A549 (cell line): ENCODE measurements at regions not wholly inside any gene's neighbourhood (a gene's known extent, or its start where the extent isn't known, plus 50 kb on each side); places are given as distances from the start of the nearest gene placed in this dataset.

ENCODE experiments used
- ATAC-seq, 2 experiments: fragments of 200-7000 bp in 1 of 2; fragments of >200 bp in 1 of 2; cut with Nextera tagmentation in 1 of 2; cut with Tn5 transposase in 1 of 2; 3 replicates each; pipeline versions ENCODE4 v1.8.0 to v1.9.1; 2018 to 2020; ENCODE audit warnings: mild to moderate bottlenecking in 1 of 2, moderate library complexity in 1 of 2
- CTCF ChIA-PET: fragments of 300-600 bp; sonication (Branson Sonifier 250); formaldehyde crosslinking; extraction: SDS; loops from one replicate; lab custom pipeline; 2021; ENCODE audit warnings: antibody characterized with exemption, inconsistent platforms; lab: Yijun Ruan, JAX
- POLR2A ChIA-PET: fragments of 350-600 bp; formaldehyde crosslinking; extraction: SDS; loops from one replicate; lab custom pipeline; 2021; ENCODE audit warnings: antibody characterized with exemption, inconsistent platforms; lab: Yijun Ruan, JAX
- DNase-seq, 2 experiments: peaks; one replicate each; pipeline versions ENCODE4 v3.0.0 to v3.0.0-alpha.2; 2011 to 2016; ENCODE audit warnings: low read depth in 1 of 2, low spot score in 1 of 2
- FAIRE-seq: peaks from 2 replicates; lab custom pipeline; 2011; peaks lifted over from hg19 to GRCh38; lab: Jason Lieb, UNC
- H3K27ac ChIP-seq, 2 experiments: fragments of >200 bp; sonication (Bioruptor Twin); formaldehyde crosslinking; 3 replicates each; pipeline ENCODE4 v1.5.1; 2016 to 2017
- H3K4me1 ChIP-seq: fragments of >200 bp; sonication (Bioruptor Twin); formaldehyde crosslinking; 3 replicates; pipeline ENCODE4 v1.6.1; 2016
- H3K4me2 ChIP-seq: fragments of >200 bp; sonication (Bioruptor Twin); formaldehyde crosslinking; 3 replicates; pipeline ENCODE4 v1.6.1; 2016
- H3K4me3 ChIP-seq: fragments of >200 bp; sonication (Bioruptor Twin); formaldehyde crosslinking; 3 replicates; pipeline ENCODE4 v1.5.1; 2016
- H3K9me3 ChIP-seq: fragments of >200 bp; sonication (Bioruptor Twin); formaldehyde crosslinking; 3 replicates; pipeline ENCODE4 v1.6.1; 2016
- CBX8 ChIP-seq: fragments of 200-600 bp; sonication (generic); IDR thresholded peaks from 2 replicates; pipeline ENCODE4 v1.6.1; 2016
- CHD2 ChIP-seq: fragments of 150-350 bp; IDR thresholded peaks from 2 replicates; pipeline ENCODE4 v1.6.1; 2014; ENCODE audit warnings: low read length; ENCODE audit not compliant: partially characterized antibody
- EP300 ChIP-seq, 2 experiments: fragments of >200 bp; sonication (Bioruptor Twin); formaldehyde crosslinking; IDR thresholded peaks; 2 replicates in 1 of 2; 3 replicates in 1 of 2; pipeline ENCODE4 v1.6.1; 2016 to 2017
- FOSB ChIP-seq: fragments of 250-450 bp; sonication (Bioruptor Pico); IDR thresholded peaks from 2 replicates; pipeline ENCODE4 v1.5.0; 2020; ENCODE audit warnings: mild to moderate bottlenecking, moderate library complexity
- HOXA7 ChIP-seq: fragments of 250-450 bp; sonication (Bioruptor Pico); IDR thresholded peaks from 2 replicates; pipeline ENCODE4 v1.5.0; 2020; ENCODE audit warnings: mild to moderate bottlenecking, moderate library complexity
- HOXB13 ChIP-seq: fragments of 250-450 bp; sonication (Bioruptor Pico); IDR thresholded peaks from 2 replicates; pipeline ENCODE4 v1.5.0; 2020; ENCODE audit warnings: low read depth, mild to moderate bottlenecking, moderate library complexity
- NPAS2 ChIP-seq: fragments of 250-450 bp; sonication (Bioruptor Pico); IDR thresholded peaks from 2 replicates; pipeline ENCODE4 v1.8.0; 2022; ENCODE audit warnings: mild to moderate bottlenecking, moderate library complexity, borderline replicate concordance
- SREBF2 ChIP-seq: fragments of 450-650 bp; IDR thresholded peaks from 2 replicates; pipeline ENCODE4 v1.6.1; 2014; ENCODE audit warnings: mild to moderate bottlenecking, moderate library complexity
- TFCP2L1 ChIP-seq: fragments of 250-450 bp; sonication (Bioruptor Pico); IDR thresholded peaks from 2 replicates; pipeline ENCODE4 v1.5.0; 2021; ENCODE audit warnings: mild to moderate bottlenecking
- ZC3H11A ChIP-seq: fragments of 450-650 bp; IDR thresholded peaks from 2 replicates; pipeline ENCODE4 v1.6.1; 2014; ENCODE audit warnings: antibody characterized with exemption, mild to moderate bottlenecking
- ZNF302 ChIP-seq: fragments of 250-450 bp; sonication (Bioruptor Pico); IDR thresholded peaks from 2 replicates; pipeline ENCODE4 v1.9.0; 2021; ENCODE audit warnings: inconsistent platforms, mild to moderate bottlenecking, moderate library complexity
- WGBS: methylation state at CpG from one replicate; pipeline ENCODE4 v1.1.6; 2017; ENCODE audit errors: missing lambda C conversion rate; 5-methylcytosine and 5-hydroxymethylcytosine counted together
- TF ChIP-seq, protein P1 (sequence below): fragments of 250-450 bp; sonication (Bioruptor Pico); IDR thresholded peaks from 2 replicates; pipeline ENCODE4 v1.5.0; 2020; ENCODE audit warnings: low read depth, mild to moderate bottlenecking, moderate library complexity
- TF ChIP-seq, protein P2 (sequence below): fragments of 150-350 bp; IDR thresholded peaks from 2 replicates; pipeline ENCODE4 v1.6.1; 2014; ENCODE audit warnings: low read depth, mild to moderate bottlenecking, low read length
- TF ChIP-seq, protein P3 (sequence below): IDR thresholded peaks from 2 replicates; pipeline ENCODE4 v1.6.1; 2012; ENCODE audit warnings: low read depth, borderline replicate concordance
- TF ChIP-seq, protein P4 (sequence below): fragments of 450-650 bp; IDR thresholded peaks from 2 replicates; pipeline ENCODE4 v1.6.1; 2014; ENCODE audit warnings: antibody characterized with exemption
- TF ChIP-seq, protein P5 (sequence below): fragments of >200 bp; sonication (Bioruptor Twin); formaldehyde crosslinking; IDR thresholded peaks from 3 replicates; pipeline ENCODE4 v1.6.1; 2016

DNA sequence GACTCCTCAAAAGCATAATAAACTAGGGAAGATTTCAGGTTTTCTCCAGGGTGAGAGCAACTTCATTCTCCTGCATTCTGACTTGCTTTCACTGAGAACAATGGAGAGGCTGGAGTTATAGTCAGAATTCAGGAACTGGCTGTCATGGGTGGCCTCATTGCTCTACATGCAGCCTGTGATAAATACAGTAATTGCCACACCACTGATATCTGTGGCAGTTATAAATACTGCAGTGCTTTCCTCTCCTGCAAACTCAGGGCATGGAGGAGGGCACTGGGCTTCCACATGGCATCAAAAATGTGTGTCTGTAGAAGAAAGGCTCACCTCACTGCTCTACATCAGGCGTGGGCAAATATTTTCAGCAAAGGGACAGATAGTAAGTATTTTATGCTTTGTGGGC is 510.2 kb downstream of the ZNF516 start:
- no peak for FAIRE-seq

DNA sequence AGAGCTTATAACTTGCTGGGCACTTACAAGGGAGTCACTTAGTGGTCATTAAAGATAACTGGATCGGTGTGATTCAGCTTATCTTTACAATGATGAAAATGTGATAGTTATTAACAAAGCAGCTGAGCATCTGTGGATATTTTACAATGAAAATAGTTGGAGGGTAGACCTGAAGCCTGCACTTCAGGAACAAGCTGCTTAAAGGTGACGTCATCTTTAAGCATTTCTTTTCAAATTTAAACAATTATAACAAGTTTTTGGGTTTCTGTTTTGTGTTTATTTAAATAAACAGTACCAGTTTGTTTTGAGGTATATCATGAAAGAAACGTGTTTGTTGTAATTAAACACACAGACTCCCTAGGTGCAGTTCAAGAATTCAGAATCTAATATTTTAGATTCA is 513.9 kb downstream of the ZNF516 start:
- FAIRE-seq = no peak
- H3K4me3 ChIP-seq = no peak overlapping the region
- no peaks in the 10 kb centered on the region for H3K4me1 ChIP-seq
- no peak overlapping the region for H3K27ac ChIP-seq
- no peak for ATAC-seq
- CTCF ChIA-PET = no interaction called here
- H3K9me3 ChIP-seq = no peaks in the 10 kb centered on the region
- no peak for DNase-seq
- POLR2A ChIA-PET = no interaction called here
- 16% methylated on average over 3 of the region's 3 CpGs for WGBS
- H3K4me2 ChIP-seq = no peak overlapping the region
- TF ChIP-seq, protein P1, sequence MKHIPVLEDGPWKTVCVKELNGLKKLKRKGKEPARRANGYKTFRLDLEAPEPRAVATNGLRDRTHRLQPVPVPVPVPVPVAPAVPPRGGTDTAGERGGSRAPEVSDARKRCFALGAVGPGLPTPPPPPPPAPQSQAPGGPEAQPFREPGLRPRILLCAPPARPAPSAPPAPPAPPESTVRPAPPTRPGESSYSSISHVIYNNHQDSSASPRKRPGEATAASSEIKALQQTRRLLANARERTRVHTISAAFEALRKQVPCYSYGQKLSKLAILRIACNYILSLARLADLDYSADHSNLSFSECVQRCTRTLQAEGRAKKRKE (CRISPR knock-in tag) = no peak
- TF ChIP-seq, protein P2, sequence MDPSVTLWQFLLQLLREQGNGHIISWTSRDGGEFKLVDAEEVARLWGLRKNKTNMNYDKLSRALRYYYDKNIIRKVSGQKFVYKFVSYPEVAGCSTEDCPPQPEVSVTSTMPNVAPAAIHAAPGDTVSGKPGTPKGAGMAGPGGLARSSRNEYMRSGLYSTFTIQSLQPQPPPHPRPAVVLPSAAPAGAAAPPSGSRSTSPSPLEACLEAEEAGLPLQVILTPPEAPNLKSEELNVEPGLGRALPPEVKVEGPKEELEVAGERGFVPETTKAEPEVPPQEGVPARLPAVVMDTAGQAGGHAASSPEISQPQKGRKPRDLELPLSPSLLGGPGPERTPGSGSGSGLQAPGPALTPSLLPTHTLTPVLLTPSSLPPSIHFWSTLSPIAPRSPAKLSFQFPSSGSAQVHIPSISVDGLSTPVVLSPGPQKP = no peak
- TF ChIP-seq, protein P3, sequence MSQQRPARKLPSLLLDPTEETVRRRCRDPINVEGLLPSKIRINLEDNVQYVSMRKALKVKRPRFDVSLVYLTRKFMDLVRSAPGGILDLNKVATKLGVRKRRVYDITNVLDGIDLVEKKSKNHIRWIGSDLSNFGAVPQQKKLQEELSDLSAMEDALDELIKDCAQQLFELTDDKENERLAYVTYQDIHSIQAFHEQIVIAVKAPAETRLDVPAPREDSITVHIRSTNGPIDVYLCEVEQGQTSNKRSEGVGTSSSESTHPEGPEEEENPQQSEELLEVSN = no peak
- no peak for TF ChIP-seq ZNF302
- TF ChIP-seq, protein P4, sequence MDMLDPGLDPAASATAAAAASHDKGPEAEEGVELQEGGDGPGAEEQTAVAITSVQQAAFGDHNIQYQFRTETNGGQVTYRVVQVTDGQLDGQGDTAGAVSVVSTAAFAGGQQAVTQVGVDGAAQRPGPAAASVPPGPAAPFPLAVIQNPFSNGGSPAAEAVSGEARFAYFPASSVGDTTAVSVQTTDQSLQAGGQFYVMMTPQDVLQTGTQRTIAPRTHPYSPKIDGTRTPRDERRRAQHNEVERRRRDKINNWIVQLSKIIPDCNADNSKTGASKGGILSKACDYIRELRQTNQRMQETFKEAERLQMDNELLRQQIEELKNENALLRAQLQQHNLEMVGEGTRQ = no peak
- no peak for TF ChIP-seq NPAS2 (CRISPR knock-in tag)

More for the DNA sequence above, 510.2 kb downstream of the ZNF516 start:
- CTCF ChIA-PET = no interaction called here
- DNase-seq = no peak
- no peak overlapping the region for H3K27ac ChIP-seq
- H3K4me2 ChIP-seq = no peak overlapping the region
- POLR2A ChIA-PET = no interaction called here
- no peak for ATAC-seq
- 0% methylated on average over 1 of the region's 1 CpG for WGBS
- no peaks in the 10 kb centered on the region for H3K9me3 ChIP-seq
- H3K4me1 ChIP-seq = no peaks in the 10 kb centered on the region
- H3K4me3 ChIP-seq = no peak overlapping the region
- TF ChIP-seq SREBF2 = no peak
- TF ChIP-seq, protein P5, sequence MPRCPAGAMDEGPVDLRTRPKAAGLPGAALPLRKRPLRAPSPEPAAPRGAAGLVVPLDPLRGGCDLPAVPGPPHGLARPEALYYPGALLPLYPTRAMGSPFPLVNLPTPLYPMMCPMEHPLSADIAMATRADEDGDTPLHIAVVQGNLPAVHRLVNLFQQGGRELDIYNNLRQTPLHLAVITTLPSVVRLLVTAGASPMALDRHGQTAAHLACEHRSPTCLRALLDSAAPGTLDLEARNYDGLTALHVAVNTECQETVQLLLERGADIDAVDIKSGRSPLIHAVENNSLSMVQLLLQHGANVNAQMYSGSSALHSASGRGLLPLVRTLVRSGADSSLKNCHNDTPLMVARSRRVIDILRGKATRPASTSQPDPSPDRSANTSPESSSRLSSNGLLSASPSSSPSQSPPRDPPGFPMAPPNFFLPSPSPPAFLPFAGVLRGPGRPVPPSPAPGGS = no peak

DNA sequence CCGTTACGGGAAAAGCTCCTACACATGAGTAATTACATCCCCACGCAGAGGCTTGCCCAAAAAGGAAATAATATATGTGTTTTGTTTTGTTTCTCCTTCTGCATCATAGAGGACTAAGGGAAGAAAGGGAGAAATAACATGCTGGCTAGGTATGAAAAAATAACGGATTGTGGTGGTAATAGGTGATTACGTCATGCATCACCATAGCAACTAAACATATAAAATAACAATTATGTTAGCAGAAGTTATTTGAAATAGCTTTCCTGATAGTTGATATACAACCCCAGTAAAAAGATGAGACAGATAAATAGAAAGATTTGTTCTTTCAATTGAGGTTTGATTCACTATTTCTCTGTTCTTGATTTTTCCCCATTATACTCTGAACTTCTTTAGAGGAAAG is 518.0 kb downstream of the ZNF516 start:
- CTCF ChIA-PET = no interaction called here
- Histone ChIP-seq H3K4me3 (no peak overlapping the region), H3K4me1 (no peaks in the 10 kb centered on the region), H3K9me3 (no peaks in the 10 kb centered on the region), H3K4me2 (0 out of 3 replicates have a peak overlapping the region, but pooled peaks have one; percentile 5), H3K27ac (no peak overlapping the region)
- TF ChIP-seq HOXA7 (no peak), CBX8 (no peak), HOXB13 (CRISPR knock-in tag) (no peak), ZC3H11A (no peak), NPAS2 (CRISPR knock-in tag) (no peak), TFCP2L1 (CRISPR knock-in tag) (no peak), FOSB (CRISPR knock-in tag) (no peak), CHD2 (no peak), EP300 (IDR thresholded peaks at IDR 0.05) (no peak)
- TF ChIP-seq, protein P1 (CRISPR knock-in tag) = no peak
- TF ChIP-seq, protein P5 = no peak
- DNase-seq (no peak), FAIRE-seq (no peak), ATAC-seq (no peak)
- POLR2A ChIA-PET = no interaction called here
- 38% methylated on average over 5 of the region's 5 CpGs for WGBS
